GM13977 (cell line): ENCODE measurements at regions not wholly inside any gene's neighbourhood (a gene's known extent, or its start where the extent isn't known, plus 50 kb on each side); places are given as distances from the start of the nearest gene placed in this dataset.

ENCODE experiments used
- DNase-seq: peaks from one replicate; pipeline ENCODE4 v3.0.0; 2012; ENCODE audit warnings: low spot score
- CTCF ChIP-seq: IDR thresholded peaks from 2 replicates; pipeline ENCODE4 v1.5.1; 2012; ENCODE audit warnings: mild to moderate bottlenecking, control low read depth; ENCODE audit not compliant: insufficient read depth; ENCODE audit errors: extremely low read depth, missing control alignments
- in situ Hi-C: fragments of 300-500 bp; cut with MboI; formaldehyde crosslinking; loops from one replicate; pipeline ENCODE4 v1.12.0; 2022; ENCODE audit warnings: low sequenced_read_pairs, low pct_unique_long_range_greater_than_20kb, mixed read lengths, inconsistent platforms; ENCODE audit not compliant: unreplicated experiment

GRCh38 chr2:19552270-19552669 lies 193.8 kb upstream of the OSR1 start:
- no peak for DNase-seq
- in situ Hi-C loops, result no loop called here
- TF ChIP-seq CTCF, result no peak

GRCh38 chr2:19550750-19551149 lies 192.3 kb upstream of the OSR1 start:
- no peak for DNase-seq
- no peak for TF ChIP-seq CTCF
- in situ Hi-C loops, result no loop called here

- in situ Hi-C loops, result no loop called here
- no peak for TF ChIP-seq CTCF
- no peak for DNase-seq
Measured at GRCh38 chr2:19549821-19550220, 191.4 kb upstream of the OSR1 start.

- no peak for DNase-seq
- TF ChIP-seq CTCF, result no peak
- in situ Hi-C loops, result no loop called here
Measured at GRCh38 chr2:19548116-19548515, 189.7 kb upstream of the OSR1 start.

- TF ChIP-seq CTCF, result no peak
- in situ Hi-C loops, result no loop called here
- no peak for DNase-seq
Measured at GRCh38 chr2:19547321-19547720, 188.9 kb upstream of the OSR1 start.

GRCh38 chr2:19545507-19545906 lies 187.1 kb upstream of the OSR1 start:
- no peak for DNase-seq
- in situ Hi-C loops, result no loop called here
- no peak for TF ChIP-seq CTCF

GRCh38 chr2:19543663-19544383 lies 185.4 kb upstream of the OSR1 start:
- TF ChIP-seq CTCF, result no peak
- in situ Hi-C loops, result no loop called here
- DNase-seq, result no peak
